ENCODE measurements at regions not wholly inside any gene's neighbourhood (a gene's known extent, or its start where the extent isn't known, plus 50 kb on each side); places are given as distances from the start of the nearest gene placed in this dataset.

DNA sequence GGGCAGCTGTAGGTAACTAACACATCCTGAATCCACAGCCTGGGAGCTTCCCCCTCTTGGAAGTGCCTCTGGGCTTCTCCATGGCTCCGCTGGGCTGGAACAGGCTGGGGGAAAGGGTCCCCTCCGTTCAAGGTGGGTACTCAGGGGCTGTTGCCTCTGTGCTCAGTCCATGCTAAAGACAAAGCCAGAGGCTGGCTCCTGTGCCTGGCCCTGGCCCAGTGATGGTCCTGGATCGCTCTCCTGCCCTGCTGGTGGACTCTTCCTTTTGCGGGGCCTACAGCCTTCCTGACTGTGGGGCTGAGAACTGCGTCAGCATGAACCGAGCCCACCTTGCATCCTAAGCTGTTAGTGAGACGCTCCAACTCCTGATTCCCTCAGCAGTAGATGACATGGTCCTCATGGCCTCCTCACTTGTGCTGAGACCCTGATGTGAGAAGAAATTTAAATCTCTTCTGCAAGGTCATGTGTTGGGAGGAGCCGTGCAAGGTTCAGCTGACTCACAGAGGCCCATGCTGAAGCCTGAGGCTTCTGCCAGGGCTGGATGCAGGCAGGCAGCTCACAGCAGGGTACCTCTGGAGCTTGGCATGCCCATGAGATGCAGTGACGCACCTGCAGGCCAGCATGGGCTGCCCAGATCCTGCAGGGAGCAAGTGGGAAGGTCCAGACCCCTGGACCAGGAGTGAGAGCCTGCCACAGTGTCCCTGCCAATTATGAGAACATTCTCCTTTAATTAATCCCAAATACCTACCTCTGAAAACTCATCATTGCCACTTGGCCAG is 1285.5 kb downstream of the TBC1D22A start:
- no peak for TF ChIP-seq CTCF (IDR thresholded peaks at IDR 0.05; ENCODE audit: insufficient read depth, low read length, poor library complexity, severe bottlenecking)
- Histone ChIP-seq H3K36me3 (ENCODE audit: control insufficient read depth, insufficient read depth, low read length) (no peaks in the 10 kb centered on the region), H3K27me3 (replicated peaks; ENCODE audit: control insufficient read depth, insufficient read depth, low read length) (no peaks in the 10 kb centered on the region), H3K4me3 (replicated peaks; ENCODE audit: low read depth, low read length) (no peak overlapping the region)
- no peak for DNase-seq (ENCODE audit: extremely low read depth, insufficient read length)

DNA sequence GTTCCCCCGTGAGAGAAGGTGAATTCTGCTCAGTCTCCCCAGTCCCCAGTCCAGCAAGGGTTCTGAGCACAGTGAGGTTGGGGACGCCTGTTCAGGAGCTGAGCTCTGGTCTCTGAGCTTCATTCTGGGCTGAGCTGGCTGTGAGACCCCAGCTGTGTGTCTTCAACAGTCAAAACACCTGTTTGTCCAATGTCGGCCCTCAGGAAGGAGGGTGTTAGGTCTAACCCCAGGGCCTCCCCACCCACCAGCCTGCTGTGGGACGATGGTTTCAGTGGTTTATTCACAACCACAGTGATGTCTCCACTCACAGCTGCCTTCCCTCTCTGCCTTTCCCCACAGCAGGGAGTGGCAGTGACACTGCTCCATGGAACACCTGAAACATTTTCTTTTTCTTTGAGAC is 1282.9 kb downstream of the TBC1D22A start:
- peak; percentile 73 for DNase-seq (ENCODE audit: extremely low read depth, insufficient read length)
- no peak overlapping the region for H3K4me3 ChIP-seq (replicated peaks; ENCODE audit: low read depth, low read length)
- no peaks in the 10 kb centered on the region for H3K27me3 ChIP-seq (replicated peaks; ENCODE audit: control insufficient read depth, insufficient read depth, low read length)
- H3K36me3 ChIP-seq (ENCODE audit: control insufficient read depth, insufficient read depth, low read length) = no peaks in the 10 kb centered on the region
- TF ChIP-seq CTCF (IDR thresholded peaks at IDR 0.05; ENCODE audit: insufficient read depth, low read length, poor library complexity, severe bottlenecking) = no peak

GRCh38 chr22:48044487-48045060 is 1282.1 kb downstream of the TBC1D22A start:
- Histone ChIP-seq H3K4me3 (replicated peaks; ENCODE audit: low read depth, low read length) (no peak overlapping the region), H3K36me3 (ENCODE audit: control insufficient read depth, insufficient read depth, low read length) (no peaks in the 10 kb centered on the region), H3K27me3 (replicated peaks; ENCODE audit: control insufficient read depth, insufficient read depth, low read length) (no peaks in the 10 kb centered on the region)
- TF ChIP-seq CTCF (IDR thresholded peaks at IDR 0.05; ENCODE audit: insufficient read depth, low read length, poor library complexity, severe bottlenecking) = no peak
- DNase-seq (ENCODE audit: extremely low read depth, insufficient read length) = no peak

DNA sequence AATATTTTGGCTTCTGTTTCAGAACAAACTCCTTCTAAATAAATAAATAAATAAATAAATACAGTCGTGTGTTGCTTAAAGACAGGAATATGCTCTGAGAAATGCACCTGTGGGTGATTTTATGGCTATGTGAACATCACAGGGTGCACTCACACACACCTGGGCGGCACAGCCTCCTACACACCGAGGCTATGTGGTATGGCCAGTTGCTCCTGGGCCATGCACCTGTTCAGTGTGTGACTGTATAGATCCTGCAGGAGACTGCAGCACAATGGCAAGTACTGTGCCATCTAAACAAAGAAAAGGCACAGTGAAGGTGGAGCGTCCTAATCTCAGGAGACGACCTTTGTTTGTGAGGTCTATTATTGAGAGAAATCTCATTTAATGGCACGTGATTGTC is 1281.1 kb downstream of the TBC1D22A start:
- DNase-seq (ENCODE audit: extremely low read depth, insufficient read length) = no peak
- no peaks in the 10 kb centered on the region for H3K27me3 ChIP-seq (replicated peaks; ENCODE audit: control insufficient read depth, insufficient read depth, low read length)
- H3K4me3 ChIP-seq (replicated peaks; ENCODE audit: low read depth, low read length) = no peak overlapping the region
- TF ChIP-seq CTCF (IDR thresholded peaks at IDR 0.05; ENCODE audit: insufficient read depth, low read length, poor library complexity, severe bottlenecking) = no peak
- no peaks in the 10 kb centered on the region for H3K36me3 ChIP-seq (ENCODE audit: control insufficient read depth, insufficient read depth, low read length)

- H3K36me3 ChIP-seq (ENCODE audit: control insufficient read depth, insufficient read depth, low read length) = no peaks in the 10 kb centered on the region
- DNase-seq (ENCODE audit: extremely low read depth, insufficient read length) = no peak
- no peak for TF ChIP-seq CTCF (IDR thresholded peaks at IDR 0.05; ENCODE audit: insufficient read depth, low read length, poor library complexity, severe bottlenecking)
- H3K4me3 ChIP-seq (replicated peaks; ENCODE audit: low read depth, low read length) = no peak overlapping the region
- H3K27me3 ChIP-seq (replicated peaks; ENCODE audit: control insufficient read depth, insufficient read depth, low read length) = no peaks in the 10 kb centered on the region
Measured at GRCh38 chr22:48042621-48043395, 1280.4 kb downstream of the TBC1D22A start.
